Prostate gland (tissue), 2 donors: ENCODE measurements at regions not wholly inside any gene's neighbourhood (a gene's known extent, or its start where the extent isn't known, plus 50 kb on each side); places are given as distances from the start of the nearest gene placed in this dataset.

Source experiments
- DNase-seq: peaks from one replicate; pipeline ENCODE4 v3.0.0-alpha.2; 2019; ENCODE audit warnings: low spot score
- H3K27ac ChIP-seq, 2 donors: fragments of 200-600 bp; sonication (generic); 2 replicates each; pipeline ENCODE4 v1.5.1; 2017 to 2019
- H3K27me3 ChIP-seq: fragments of 200-600 bp; sonication (generic); replicated peaks from 2 replicates; pipeline ENCODE4 v1.5.1; 2019; ENCODE audit not compliant: insufficient read depth
- H3K36me3 ChIP-seq, 2 donors: fragments of 200-600 bp; sonication (generic); 1 replicate in 1 of 2; 2 replicates in 1 of 2; pipeline versions ENCODE4 v1.5.1 to v1.8.1; 2017 to 2019
- H3K4me1 ChIP-seq: fragments of 200-600 bp; sonication (generic); replicated peaks from 2 replicates; pipeline ENCODE4 v1.5.1; 2019
- H3K4me3 ChIP-seq, 2 donors: fragments of 200-600 bp; sonication (generic); 2 replicates each; pipeline ENCODE4 v1.5.1; 2017 to 2019
- H3K9me3 ChIP-seq: fragments of 200-600 bp; sonication (generic); 2 replicates; pipeline ENCODE4 v1.5.1; 2017
- CTCF ChIP-seq, 4 experiments: fragments of 200-600 bp in 2 of 4; fragments of 450-650 bp in 2 of 4; sonication (generic) in 2 of 4; IDR thresholded peaks; 1 replicate in 3 of 4; 2 replicates in 1 of 4; pipeline ENCODE4 v1.5.1; 2016 to 2019; ENCODE audit warnings: antibody characterized with exemption in 4 of 4, mild to moderate bottlenecking in 2 of 4, moderate library complexity in 2 of 4
- POLR2A ChIP-seq: fragments of 450-650 bp; IDR thresholded peaks from one replicate; pipeline ENCODE4 v1.6.1; 2016; ENCODE audit warnings: antibody characterized with exemption, mild to moderate bottlenecking
- POLR2AphosphoS5 ChIP-seq: sonication (generic); formaldehyde crosslinking; IDR thresholded peaks from one replicate; pipeline ENCODE4 v1.6.1; 2017; ENCODE audit warnings: antibody characterized with exemption
- WGBS: methylation state at CpG from one replicate; pipeline ENCODE4 v1.1.5; 2018; 5-methylcytosine and 5-hydroxymethylcytosine counted together
- intact Hi-C: fragments of 100-400 bp; cut with DNase I; formaldehyde crosslinking; loops from one replicate; pipeline ENCODE4 v1.14.2; 2022

GRCh38 chr5:145558288-145558687, 276.9 kb downstream of the PRELID2 start:
- H3K27ac ChIP-seq: no peak overlapping the region
- no peaks in the 10 kb centered on the region for H3K36me3 ChIP-seq
- no peaks in the 10 kb centered on the region for H3K27me3 ChIP-seq
- no peak for TF ChIP-seq POLR2A
- TF ChIP-seq CTCF (IDR thresholded peaks at IDR 0.05): no peak
- TF ChIP-seq POLR2AphosphoS5: no peak
- intact Hi-C loops: no loop called here
- H3K4me3 ChIP-seq: no peak overlapping the region
- DNase-seq: no peak
- no peaks in the 10 kb centered on the region for H3K4me1 ChIP-seq
- no peaks in the 10 kb centered on the region for H3K9me3 ChIP-seq
- 89% methylated on average over 1 of the region's 1 CpG for WGBS

- no peak overlapping the region for H3K4me3 ChIP-seq
- H3K9me3 ChIP-seq: no peaks in the 10 kb centered on the region
- no peak overlapping the region for H3K27ac ChIP-seq
- H3K36me3 ChIP-seq: no peaks in the 10 kb centered on the region
- TF ChIP-seq POLR2A: no peak
- no peak for TF ChIP-seq CTCF (IDR thresholded peaks at IDR 0.05)
- no peak for TF ChIP-seq POLR2AphosphoS5
- WGBS: 40% methylated on average over 1 of the region's 1 CpG
- DNase-seq: no peak
- intact Hi-C loops: no loop called here
- no peaks in the 10 kb centered on the region for H3K4me1 ChIP-seq
- no peaks in the 10 kb centered on the region for H3K27me3 ChIP-seq
Observed at GRCh38 chr5:145557345-145557744, 277.8 kb downstream of the PRELID2 start.

GRCh38 chr5:145554399-145554798, 280.7 kb downstream of the PRELID2 start:
- Histone ChIP-seq H3K36me3 (no peaks in the 10 kb centered on the region), H3K9me3 (no peaks in the 10 kb centered on the region), H3K27me3 (no peaks in the 10 kb centered on the region), H3K4me1 (no peaks in the 10 kb centered on the region), H3K4me3 (no peak overlapping the region), H3K27ac (no peak overlapping the region)
- no peak for DNase-seq
- TF ChIP-seq CTCF (IDR thresholded peaks at IDR 0.05): no peak
- no peak for TF ChIP-seq POLR2AphosphoS5
- intact Hi-C loops: no loop called here

GRCh38 chr5:145553177-145553576, 282.0 kb downstream of the PRELID2 start:
- Histone ChIP-seq H3K4me1 (no peaks in the 10 kb centered on the region), H3K36me3 (no peaks in the 10 kb centered on the region), H3K27ac (no peak overlapping the region), H3K9me3 (no peaks in the 10 kb centered on the region), H3K27me3 (no peaks in the 10 kb centered on the region), H3K4me3 (no peak overlapping the region)
- DNase-seq: no peak
- TF ChIP-seq CTCF (IDR thresholded peaks at IDR 0.05) (no peak), POLR2AphosphoS5 (no peak)
- 77% methylated on average over 2 of the region's 2 CpGs for WGBS
- intact Hi-C loops: no loop called here

- Histone ChIP-seq H3K4me3 (no peak overlapping the region), H3K9me3 (no peaks in the 10 kb centered on the region), H3K27me3 (no peaks in the 10 kb centered on the region), H3K36me3 (no peaks in the 10 kb centered on the region), H3K4me1 (no peaks in the 10 kb centered on the region), H3K27ac (no peak overlapping the region)
- intact Hi-C loops: no loop called here
- TF ChIP-seq CTCF (IDR thresholded peaks at IDR 0.05): no peak
- no peak for TF ChIP-seq POLR2AphosphoS5
- TF ChIP-seq POLR2A: no peak
- DNase-seq: no peak
- 100% methylated on average over 1 of the region's 1 CpG for WGBS
Observed at GRCh38 chr5:145551714-145552113, 283.4 kb downstream of the PRELID2 start.
